Neural cell (in vitro differentiated cells): ENCODE measurements at regions not wholly inside any gene's neighbourhood (a gene's known extent, or its start where the extent isn't known, plus 50 kb on each side); places are given as distances from the start of the nearest gene placed in this dataset.

ENCODE experiments used
- EZH2 ChIP-seq: fragments of 200-600, 300-800 bp; shearing (Covaris generic), sonication (generic); IDR thresholded peaks from 2 replicates; pipeline ENCODE4 v1.6.1; 2014; ENCODE audit warnings: antibody characterized with exemption, low read length, borderline replicate concordance, mild to moderate bottlenecking; ENCODE audit not compliant: insufficient read depth, poor library complexity, severe bottlenecking
- MXI1 ChIP-seq: fragments of 450-650 bp; conservative IDR thresholded peaks from 2 replicates; pipeline ENCODE4 v1.6.1; 2014; ENCODE audit warnings: antibody characterized with exemption, mild to moderate bottlenecking; ENCODE audit not compliant: poor library complexity, severe bottlenecking
- POLR2AphosphoS5 ChIP-seq: IDR thresholded peaks from 2 replicates; pipeline ENCODE4 v1.6.1; 2012
- TAF1 ChIP-seq: IDR thresholded peaks from 2 replicates; pipeline ENCODE4 v1.6.1; 2012; ENCODE audit warnings: low read depth
- TF ChIP-seq, protein P1 (sequence below): fragments of 450-650 bp; IDR thresholded peaks from 2 replicates; pipeline ENCODE4 v1.5.1; 2014; ENCODE audit warnings: antibody characterized with exemption, mild to moderate bottlenecking, moderate library complexity; ENCODE audit not compliant: poor library complexity, severe bottlenecking
- TF ChIP-seq, protein P2 (sequence below): IDR thresholded peaks from 2 replicates; pipeline ENCODE4 v1.6.1; 2012; ENCODE audit warnings: borderline replicate concordance

GRCh38 chr12:102596031-102596430 lies 115.7 kb upstream of the IGF1 start:
- TF ChIP-seq, protein P1, sequence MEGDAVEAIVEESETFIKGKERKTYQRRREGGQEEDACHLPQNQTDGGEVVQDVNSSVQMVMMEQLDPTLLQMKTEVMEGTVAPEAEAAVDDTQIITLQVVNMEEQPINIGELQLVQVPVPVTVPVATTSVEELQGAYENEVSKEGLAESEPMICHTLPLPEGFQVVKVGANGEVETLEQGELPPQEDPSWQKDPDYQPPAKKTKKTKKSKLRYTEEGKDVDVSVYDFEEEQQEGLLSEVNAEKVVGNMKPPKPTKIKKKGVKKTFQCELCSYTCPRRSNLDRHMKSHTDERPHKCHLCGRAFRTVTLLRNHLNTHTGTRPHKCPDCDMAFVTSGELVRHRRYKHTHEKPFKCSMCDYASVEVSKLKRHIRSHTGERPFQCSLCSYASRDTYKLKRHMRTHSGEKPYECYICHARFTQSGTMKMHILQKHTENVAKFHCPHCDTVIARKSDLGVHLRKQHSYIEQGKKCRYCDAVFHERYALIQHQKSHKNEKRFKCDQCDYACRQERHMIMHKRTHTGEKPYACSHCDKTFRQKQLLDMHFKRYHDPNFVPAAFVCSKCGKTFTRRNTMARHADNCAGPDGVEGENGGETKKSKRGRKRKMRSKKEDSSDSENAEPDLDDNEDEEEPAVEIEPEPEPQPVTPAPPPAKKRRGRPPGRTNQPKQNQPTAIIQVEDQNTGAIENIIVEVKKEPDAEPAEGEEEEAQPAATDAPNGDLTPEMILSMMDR, result no peak
- TF ChIP-seq EZH2, result no peak
- TF ChIP-seq MXI1, result no peak
- TF ChIP-seq POLR2AphosphoS5, result no peak
- TF ChIP-seq, protein P2, sequence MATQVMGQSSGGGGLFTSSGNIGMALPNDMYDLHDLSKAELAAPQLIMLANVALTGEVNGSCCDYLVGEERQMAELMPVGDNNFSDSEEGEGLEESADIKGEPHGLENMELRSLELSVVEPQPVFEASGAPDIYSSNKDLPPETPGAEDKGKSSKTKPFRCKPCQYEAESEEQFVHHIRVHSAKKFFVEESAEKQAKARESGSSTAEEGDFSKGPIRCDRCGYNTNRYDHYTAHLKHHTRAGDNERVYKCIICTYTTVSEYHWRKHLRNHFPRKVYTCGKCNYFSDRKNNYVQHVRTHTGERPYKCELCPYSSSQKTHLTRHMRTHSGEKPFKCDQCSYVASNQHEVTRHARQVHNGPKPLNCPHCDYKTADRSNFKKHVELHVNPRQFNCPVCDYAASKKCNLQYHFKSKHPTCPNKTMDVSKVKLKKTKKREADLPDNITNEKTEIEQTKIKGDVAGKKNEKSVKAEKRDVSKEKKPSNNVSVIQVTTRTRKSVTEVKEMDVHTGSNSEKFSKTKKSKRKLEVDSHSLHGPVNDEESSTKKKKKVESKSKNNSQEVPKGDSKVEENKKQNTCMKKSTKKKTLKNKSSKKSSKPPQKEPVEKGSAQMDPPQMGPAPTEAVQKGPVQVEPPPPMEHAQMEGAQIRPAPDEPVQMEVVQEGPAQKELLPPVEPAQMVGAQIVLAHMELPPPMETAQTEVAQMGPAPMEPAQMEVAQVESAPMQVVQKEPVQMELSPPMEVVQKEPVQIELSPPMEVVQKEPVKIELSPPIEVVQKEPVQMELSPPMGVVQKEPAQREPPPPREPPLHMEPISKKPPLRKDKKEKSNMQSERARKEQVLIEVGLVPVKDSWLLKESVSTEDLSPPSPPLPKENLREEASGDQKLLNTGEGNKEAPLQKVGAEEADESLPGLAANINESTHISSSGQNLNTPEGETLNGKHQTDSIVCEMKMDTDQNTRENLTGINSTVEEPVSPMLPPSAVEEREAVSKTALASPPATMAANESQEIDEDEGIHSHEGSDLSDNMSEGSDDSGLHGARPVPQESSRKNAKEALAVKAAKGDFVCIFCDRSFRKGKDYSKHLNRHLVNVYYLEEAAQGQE, result no peak
- no peak for TF ChIP-seq TAF1
